Neuronal stem cell (in vitro differentiated cells): ENCODE measurements at regions not wholly inside any gene's neighbourhood (a gene's known extent, or its start where the extent isn't known, plus 50 kb on each side); places are given as distances from the start of the nearest gene placed in this dataset.

Source experiments
- DNase-seq: peaks from one replicate; pipeline ENCODE4 v3.0.0-alpha.2; 2013; ENCODE audit warnings: low spot score
- H2AFZ ChIP-seq: one replicate; pipeline ENCODE4 v1.6.1; 2013; ENCODE audit warnings: mild to moderate bottlenecking, low read length, inconsistent platforms
- H2AK5ac ChIP-seq: 2 replicates; pipeline ENCODE4 v1.6.1; 2013; ENCODE audit warnings: low read depth, mild to moderate bottlenecking, inconsistent platforms, low read length, moderate library complexity, mixed read lengths
- H2BK120ac ChIP-seq: 2 replicates; pipeline ENCODE4 v1.6.1; 2013; ENCODE audit warnings: low read depth, mild to moderate bottlenecking, inconsistent platforms, low read length, moderate library complexity, mixed read lengths
- H2BK12ac ChIP-seq: one replicate; pipeline ENCODE4 v1.6.1; 2013; ENCODE audit warnings: low read length, inconsistent platforms
- H2BK15ac ChIP-seq: 2 replicates; pipeline ENCODE4 v1.6.1; 2013; ENCODE audit warnings: mild to moderate bottlenecking, low read length, inconsistent platforms, mixed read lengths
- H2BK5ac ChIP-seq: one replicate; pipeline ENCODE4 v1.6.1; 2013; ENCODE audit warnings: inconsistent platforms, mild to moderate bottlenecking, low read length, moderate library complexity
- H3K14ac ChIP-seq: one replicate; pipeline ENCODE4 v1.6.1; 2013; ENCODE audit warnings: low read length, inconsistent platforms
- H3K18ac ChIP-seq: 2 replicates; pipeline ENCODE4 v1.6.1; 2013; ENCODE audit warnings: low read length, inconsistent platforms
- H3K23ac ChIP-seq: 2 replicates; pipeline ENCODE4 v1.6.1; 2013; ENCODE audit warnings: low read depth, mild to moderate bottlenecking, mixed read lengths, low read length, inconsistent platforms; ENCODE audit not compliant: poor library complexity
- H3K27ac ChIP-seq: replicated peaks from 3 replicates; pipeline ENCODE4 v1.5.1; 2013; ENCODE audit warnings: low read length, inconsistent platforms
- H3K27me3 ChIP-seq, 3 experiments: 2 replicates each; pipeline ENCODE4 v1.6.1; 2013; ENCODE audit warnings: low read length in 3 of 3, mild to moderate bottlenecking in 2 of 3, inconsistent platforms in 1 of 3, low read depth in 1 of 3, mixed read lengths in 1 of 3, moderate library complexity in 1 of 3; ENCODE audit not compliant: control insufficient read depth in 3 of 3, insufficient read depth in 3 of 3
- H3K36me3 ChIP-seq, 2 donors: replicated peaks in 1 of 2; 2 replicates each; pipeline ENCODE4 v1.6.1; 2013; ENCODE audit warnings: low read length in 2 of 2; ENCODE audit not compliant: control insufficient read depth in 2 of 2, insufficient read depth in 2 of 2
- H3K4ac ChIP-seq: 2 replicates; pipeline ENCODE4 v1.6.1; 2013; ENCODE audit warnings: inconsistent platforms, mild to moderate bottlenecking, low read length, moderate library complexity
- H3K4me1 ChIP-seq, 2 donors: 1 replicate in 1 of 2; 2 replicates in 1 of 2; pipeline ENCODE4 v1.6.1; 2013; ENCODE audit warnings: low read length in 2 of 2, low read depth in 1 of 2; ENCODE audit not compliant: control insufficient read depth in 2 of 2, insufficient read depth in 1 of 2
- H3K4me2 ChIP-seq: one replicate; pipeline ENCODE4 v1.6.1; 2013; ENCODE audit warnings: mild to moderate bottlenecking, low read length, inconsistent platforms; ENCODE audit not compliant: insufficient read depth, poor library complexity, severe bottlenecking
- H3K4me3 ChIP-seq, 2 donors: 2 replicates each; pipeline ENCODE4 v1.5.1; 2013; ENCODE audit warnings: low read length in 2 of 2, mild to moderate bottlenecking in 2 of 2, inconsistent platforms in 1 of 2, moderate library complexity in 1 of 2
- H3K79me1 ChIP-seq: one replicate; pipeline ENCODE4 v1.6.1; 2013; ENCODE audit warnings: low read depth, mild to moderate bottlenecking, inconsistent platforms, low read length, moderate library complexity
- H3K9ac ChIP-seq: one replicate; pipeline ENCODE4 v1.6.1; 2013; ENCODE audit warnings: mild to moderate bottlenecking, low read depth, low read length, inconsistent platforms; ENCODE audit not compliant: poor library complexity
- H3K9me3 ChIP-seq, 2 donors: replicated peaks in 1 of 2; 2 replicates each; pipeline versions ENCODE3 to v1.6.1; 2013; ENCODE audit warnings: low read length in 2 of 2, mild to moderate bottlenecking in 2 of 2, inconsistent platforms in 1 of 2, low read depth in 1 of 2, mixed read lengths in 1 of 2, moderate library complexity in 1 of 2; ENCODE audit not compliant: control insufficient read depth in 2 of 2, insufficient read depth in 1 of 2
- H4K8ac ChIP-seq: one replicate; pipeline ENCODE4 v1.6.1; 2013; ENCODE audit warnings: low read depth, mild to moderate bottlenecking, inconsistent platforms, low read length, moderate library complexity
- H4K91ac ChIP-seq: one replicate; pipeline ENCODE4 v1.6.1; 2013; ENCODE audit warnings: low read length, low read depth, mild to moderate bottlenecking, inconsistent platforms; ENCODE audit not compliant: poor library complexity
- WGBS, 2 donors: extraction: QIAGEN DNeasy Blood & Tissue Kit; methylation state at CpG; one replicate each; pipeline ENCODE4 v1.1.7; 2013; ENCODE audit warnings: missing lambda C conversion rate in 2 of 2, mixed read lengths in 1 of 2; ENCODE audit not compliant: insufficient read length in 2 of 2, insufficient replicate concordance in 1 of 2; ENCODE audit errors: extremely low coverage in 2 of 2; 5-methylcytosine and 5-hydroxymethylcytosine counted together

DNA sequence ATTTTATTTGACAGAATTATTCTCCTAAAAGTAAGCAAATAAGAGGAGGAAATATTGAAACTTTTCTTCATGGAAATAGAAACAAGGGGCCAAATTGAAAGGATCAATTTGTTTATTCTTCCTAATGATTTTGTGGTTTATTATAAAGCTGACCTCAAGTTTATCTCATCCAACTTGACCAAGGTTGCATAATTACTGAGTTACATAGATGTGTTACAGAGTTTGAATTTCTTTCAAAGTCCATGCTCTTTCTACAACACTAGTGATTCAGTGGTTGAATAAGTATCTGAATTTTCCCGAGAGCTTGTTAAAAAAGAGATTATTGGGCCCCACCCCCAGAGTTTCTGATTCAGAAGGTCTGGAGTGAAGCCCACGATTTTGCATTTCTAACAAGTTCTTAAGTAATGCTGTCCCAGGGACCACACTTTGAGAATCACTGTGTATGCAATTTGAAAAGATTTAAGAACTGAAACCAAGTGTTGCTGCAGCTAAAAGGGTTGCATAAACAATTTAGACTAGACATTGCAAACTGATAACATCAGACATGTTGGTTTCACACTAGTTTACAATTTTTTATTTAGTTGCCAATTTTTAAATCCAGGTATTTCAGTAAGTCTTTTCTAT is 485.7 kb upstream of the ANO5 start:
- no peak overlapping the region for H3K4me3 ChIP-seq
- no peak overlapping the region for H3K18ac ChIP-seq
- no peak for DNase-seq
- no peak overlapping the region for H2BK120ac ChIP-seq
- H3K4me2 ChIP-seq = no peak overlapping the region
- no peak overlapping the region for H3K23ac ChIP-seq
- no peak overlapping the region for H4K91ac ChIP-seq
- H3K4ac ChIP-seq = no peak overlapping the region
- H3K79me1 ChIP-seq = no peaks in the 10 kb centered on the region
- WGBS, 2 donors = no CpG with 5 or more reads among the region's 2 CpGs
- H4K8ac ChIP-seq = no peak overlapping the region
- no peak overlapping the region for H2BK15ac ChIP-seq
- no peak overlapping the region for H2BK12ac ChIP-seq
- no peak overlapping the region for H2AFZ ChIP-seq
- H3K27ac ChIP-seq = no peak overlapping the region
- no peaks in the 10 kb centered on the region for H3K4me1 ChIP-seq
- H2BK5ac ChIP-seq = no peak overlapping the region
- H3K14ac ChIP-seq = no peak overlapping the region
- no peaks in the 10 kb centered on the region for H3K36me3 ChIP-seq
- no peaks in the 10 kb centered on the region for H3K27me3 ChIP-seq
- H3K9ac ChIP-seq = no peak overlapping the region
- H3K9me3 ChIP-seq = no peaks in the 10 kb centered on the region
- no peak overlapping the region for H2AK5ac ChIP-seq

DNA sequence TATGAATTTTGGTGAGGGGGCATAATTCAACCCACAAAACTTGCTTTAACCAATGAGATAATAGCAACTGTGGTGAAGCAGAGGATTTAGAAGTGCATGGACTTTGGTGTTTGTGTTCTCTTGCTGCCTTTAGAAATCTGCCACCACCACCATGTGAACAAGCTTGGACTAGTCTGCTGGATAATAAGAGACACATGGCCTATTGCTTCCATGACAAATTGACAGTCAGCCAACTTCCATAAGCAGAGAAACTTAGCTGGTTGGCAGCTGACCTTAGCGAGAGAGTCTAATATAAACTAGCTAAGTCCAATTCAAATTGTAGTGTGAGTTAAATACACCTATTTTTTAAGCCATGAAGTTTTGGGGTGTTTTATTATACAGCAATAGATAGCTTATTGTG is 482.1 kb upstream of the ANO5 start:
- H2BK12ac ChIP-seq = no peak overlapping the region
- H2AFZ ChIP-seq = no peak overlapping the region
- no peak overlapping the region for H3K14ac ChIP-seq
- no peak overlapping the region for H3K23ac ChIP-seq
- no peaks in the 10 kb centered on the region for H3K36me3 ChIP-seq
- H2BK120ac ChIP-seq = no peak overlapping the region
- no peak overlapping the region for H3K4ac ChIP-seq
- no peak overlapping the region for H3K9ac ChIP-seq
- no peak overlapping the region for H2AK5ac ChIP-seq
- H4K91ac ChIP-seq = no peak overlapping the region
- H3K9me3 ChIP-seq = no peaks in the 10 kb centered on the region
- no peaks in the 10 kb centered on the region for H3K79me1 ChIP-seq
- no peak overlapping the region for H2BK15ac ChIP-seq
- no peak overlapping the region for H3K27ac ChIP-seq
- no peak overlapping the region for H3K4me2 ChIP-seq
- no peaks in the 10 kb centered on the region for H3K27me3 ChIP-seq
- H2BK5ac ChIP-seq = no peak overlapping the region
- no CpG with 5 or more reads among the region's 1 CpG for WGBS, 2 donors
- H3K4me1 ChIP-seq = no peaks in the 10 kb centered on the region
- no peak overlapping the region for H3K4me3 ChIP-seq
- no peak overlapping the region for H3K18ac ChIP-seq
- no peak for DNase-seq
- H4K8ac ChIP-seq = no peak overlapping the region

DNA sequence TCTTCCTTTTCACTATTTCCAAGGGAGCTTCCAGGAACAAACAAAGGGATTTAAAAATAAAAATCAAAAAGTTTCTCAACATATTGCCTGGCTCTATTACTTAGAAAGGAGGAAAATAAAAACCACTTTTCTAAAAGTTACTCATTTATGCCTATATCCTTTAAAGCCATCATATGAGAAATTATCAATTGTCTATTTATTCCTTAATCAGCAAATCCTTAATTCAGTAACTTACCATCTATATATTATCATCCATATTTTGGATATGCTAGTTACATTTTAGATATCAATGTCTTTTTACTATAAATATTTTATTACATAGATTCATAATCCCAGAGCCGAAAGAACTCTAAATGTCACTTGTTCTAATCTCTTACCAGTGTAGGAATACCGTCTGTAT is 481.5 kb upstream of the ANO5 start:
- no peak overlapping the region for H2BK120ac ChIP-seq
- H3K36me3 ChIP-seq = no peaks in the 10 kb centered on the region
- H3K9me3 ChIP-seq = no peaks in the 10 kb centered on the region
- no peak overlapping the region for H2BK15ac ChIP-seq
- H3K27ac ChIP-seq = no peak overlapping the region
- no peak overlapping the region for H2AFZ ChIP-seq
- no peaks in the 10 kb centered on the region for H3K27me3 ChIP-seq
- H2BK12ac ChIP-seq = no peak overlapping the region
- H3K79me1 ChIP-seq = no peaks in the 10 kb centered on the region
- no peak overlapping the region for H3K9ac ChIP-seq
- H4K91ac ChIP-seq = no peak overlapping the region
- no peak overlapping the region for H4K8ac ChIP-seq
- no peak overlapping the region for H3K23ac ChIP-seq
- no peak overlapping the region for H3K4ac ChIP-seq
- no peaks in the 10 kb centered on the region for H3K4me1 ChIP-seq
- WGBS, 2 donors = no CpG with 5 or more reads among the region's 2 CpGs
- no peak overlapping the region for H3K4me3 ChIP-seq
- H2BK5ac ChIP-seq = no peak overlapping the region
- no peak overlapping the region for H2AK5ac ChIP-seq
- no peak overlapping the region for H3K4me2 ChIP-seq
- no peak overlapping the region for H3K14ac ChIP-seq
- H3K18ac ChIP-seq = no peak overlapping the region
- no peak for DNase-seq

DNA sequence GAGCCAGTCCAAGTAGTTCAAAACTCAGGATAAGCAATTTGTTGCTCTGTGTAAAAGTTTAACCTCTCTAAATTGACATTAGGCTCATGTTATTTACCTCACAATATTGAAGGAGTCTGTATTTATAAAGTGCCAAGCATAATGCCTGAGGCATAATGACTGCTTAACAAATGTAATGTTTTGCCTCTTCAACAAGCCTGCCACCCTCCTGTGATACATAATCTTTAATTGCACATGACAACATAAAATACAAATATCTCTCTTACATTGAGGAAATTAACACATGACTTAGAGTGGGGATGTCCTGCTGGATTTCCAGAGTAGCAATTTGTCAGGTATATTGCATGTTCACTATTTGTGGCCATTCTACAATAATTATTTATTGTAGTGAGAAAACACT is 469.2 kb upstream of the ANO5 start:
- Histone ChIP-seq H3K79me1 (no peaks in the 10 kb centered on the region), H2BK15ac (no peak overlapping the region), H3K4me1 (peaks cover 0 to 2% of the 10 kb centered on the region in 2 donors), H3K27ac (no peak overlapping the region), H3K27me3 (no peaks in the 10 kb centered on the region), H2AK5ac (no peak overlapping the region), H3K9me3 (no peaks in the 10 kb centered on the region), H2AFZ (no peak overlapping the region), H2BK120ac (no peak overlapping the region), H3K4ac (no peak overlapping the region), H3K18ac (no peak overlapping the region), H3K4me3 (no peak overlapping the region), H2BK12ac (no peak overlapping the region), H2BK5ac (no peak overlapping the region), H3K23ac (no peak overlapping the region), H3K4me2 (no peak overlapping the region), H3K36me3 (no peaks in the 10 kb centered on the region), H3K14ac (no peak overlapping the region), H3K9ac (no peak overlapping the region), H4K8ac (no peak overlapping the region), H4K91ac (no peak overlapping the region)
- DNase-seq = no peak
